ENCODE measurements at regions not wholly inside any gene's neighbourhood (a gene's known extent, or its start where the extent isn't known, plus 50 kb on each side); places are given as distances from the start of the nearest gene placed in this dataset.

DNA sequence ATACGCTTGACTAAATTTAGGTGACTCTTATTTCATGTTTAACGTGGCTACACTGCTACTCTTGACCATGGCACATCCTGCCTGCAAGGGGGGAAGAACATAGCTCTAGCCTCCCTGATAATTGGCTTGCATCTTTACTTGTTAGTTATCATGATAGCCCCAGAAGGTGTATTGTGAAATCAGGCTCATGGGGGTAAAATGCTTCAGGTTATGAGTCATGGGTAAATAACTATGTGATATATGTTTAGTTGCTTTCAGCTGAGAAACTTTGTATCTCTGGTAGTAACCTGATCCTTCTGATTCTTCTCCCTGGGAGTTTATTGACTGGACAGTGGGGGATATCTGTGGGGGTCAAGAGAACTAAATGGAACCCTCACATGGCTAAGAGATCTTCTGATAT is 660.8 kb upstream of the UBE2E2 start:
- Histone ChIP-seq H3K4me3 (no peak overlapping the region), H3K9me3 (replicated peaks) (peaks cover 6% of the 10 kb centered on the region), H3K27me3 (ENCODE audit: low read depth) (no peaks in the 10 kb centered on the region), H3K4me1 (no peaks in the 10 kb centered on the region), H3K27ac (replicated peaks) (no peak overlapping the region), H3K36me3 (no peaks in the 10 kb centered on the region)
- intact Hi-C loops (cut with micrococcal nuclease) = no loop called here
- TF ChIP-seq, protein P1, sequence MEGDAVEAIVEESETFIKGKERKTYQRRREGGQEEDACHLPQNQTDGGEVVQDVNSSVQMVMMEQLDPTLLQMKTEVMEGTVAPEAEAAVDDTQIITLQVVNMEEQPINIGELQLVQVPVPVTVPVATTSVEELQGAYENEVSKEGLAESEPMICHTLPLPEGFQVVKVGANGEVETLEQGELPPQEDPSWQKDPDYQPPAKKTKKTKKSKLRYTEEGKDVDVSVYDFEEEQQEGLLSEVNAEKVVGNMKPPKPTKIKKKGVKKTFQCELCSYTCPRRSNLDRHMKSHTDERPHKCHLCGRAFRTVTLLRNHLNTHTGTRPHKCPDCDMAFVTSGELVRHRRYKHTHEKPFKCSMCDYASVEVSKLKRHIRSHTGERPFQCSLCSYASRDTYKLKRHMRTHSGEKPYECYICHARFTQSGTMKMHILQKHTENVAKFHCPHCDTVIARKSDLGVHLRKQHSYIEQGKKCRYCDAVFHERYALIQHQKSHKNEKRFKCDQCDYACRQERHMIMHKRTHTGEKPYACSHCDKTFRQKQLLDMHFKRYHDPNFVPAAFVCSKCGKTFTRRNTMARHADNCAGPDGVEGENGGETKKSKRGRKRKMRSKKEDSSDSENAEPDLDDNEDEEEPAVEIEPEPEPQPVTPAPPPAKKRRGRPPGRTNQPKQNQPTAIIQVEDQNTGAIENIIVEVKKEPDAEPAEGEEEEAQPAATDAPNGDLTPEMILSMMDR (IDR thresholded peaks at IDR 0.05; ENCODE audit: borderline replicate concordance) = no peak
- no peak for DNase-seq

DNA sequence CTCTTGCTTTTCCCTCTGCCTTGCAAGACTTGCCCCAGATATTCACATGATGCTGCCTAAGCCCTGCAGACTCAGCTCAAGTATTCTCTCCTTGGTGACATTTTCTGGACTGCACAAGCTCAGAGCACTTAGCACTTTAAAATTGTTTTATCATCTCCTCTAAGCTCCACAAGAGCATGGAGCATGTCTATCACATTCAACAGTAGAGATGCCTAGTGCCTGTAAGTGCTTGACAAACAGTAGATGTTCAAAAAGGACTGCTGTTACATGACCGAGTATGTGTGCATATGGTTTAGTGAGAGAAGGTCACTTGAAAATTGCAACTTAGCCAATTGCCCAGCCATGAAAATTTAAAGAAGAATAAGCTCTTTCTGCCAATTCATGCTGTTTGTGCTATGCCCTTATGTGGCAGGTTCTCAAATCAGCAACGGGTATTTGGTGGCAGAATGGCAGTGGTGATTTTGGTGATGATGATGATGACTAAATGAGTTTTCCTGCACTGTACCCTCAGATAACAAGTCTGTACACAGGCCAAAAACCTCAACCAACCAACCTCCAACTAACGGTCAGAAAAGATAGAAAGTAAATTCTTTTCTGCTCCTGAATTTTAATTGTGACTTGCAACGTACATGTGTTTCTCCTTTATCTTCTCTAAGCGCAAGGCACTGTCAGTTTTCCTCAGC is 647.2 kb upstream of the UBE2E2 start:
- Histone ChIP-seq H3K4me3 (no peak overlapping the region), H3K27me3 (ENCODE audit: low read depth) (no peaks in the 10 kb centered on the region), H3K36me3 (no peaks in the 10 kb centered on the region), H3K4me1 (no peaks in the 10 kb centered on the region), H3K27ac (replicated peaks) (no peak overlapping the region), H3K9me3 (replicated peaks) (no peaks in the 10 kb centered on the region)
- no peak for DNase-seq
- TF ChIP-seq, protein P1 (IDR thresholded peaks at IDR 0.05; ENCODE audit: borderline replicate concordance) = no peak
- intact Hi-C loops (cut with micrococcal nuclease) = no loop called here

DNA sequence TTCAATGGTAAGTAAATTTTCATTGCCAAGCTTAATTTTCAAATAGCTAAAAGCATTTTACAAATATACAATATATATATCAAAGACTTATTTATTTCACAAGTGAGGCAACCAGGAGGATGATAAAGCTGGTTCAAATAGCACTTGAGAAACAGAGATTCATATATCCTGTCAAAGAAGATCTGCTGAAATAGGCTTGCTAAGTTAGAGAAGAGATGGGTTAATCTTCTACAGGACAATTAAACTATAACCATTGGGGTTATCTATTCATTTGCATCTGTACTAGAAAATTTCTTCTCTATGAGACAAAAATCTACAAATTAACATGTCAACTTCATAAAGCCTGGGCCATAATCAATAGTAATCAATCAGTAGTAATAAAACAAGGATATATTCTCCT is 637.7 kb upstream of the UBE2E2 start:
- no peaks in the 10 kb centered on the region for H3K4me1 ChIP-seq
- H3K9me3 ChIP-seq (replicated peaks) = no peaks in the 10 kb centered on the region
- H3K36me3 ChIP-seq = no peaks in the 10 kb centered on the region
- no peak overlapping the region for H3K27ac ChIP-seq (replicated peaks)
- TF ChIP-seq, protein P1 (IDR thresholded peaks at IDR 0.05; ENCODE audit: borderline replicate concordance) = no peak
- H3K27me3 ChIP-seq (ENCODE audit: low read depth) = no peaks in the 10 kb centered on the region
- no peak for DNase-seq
- intact Hi-C loops (cut with micrococcal nuclease) = loop anchor here (5.0 kb wide), 1 partner anchor 387 kb away; no protein-coding TSS in a partner anchor
- H3K4me3 ChIP-seq = no peak overlapping the region

DNA sequence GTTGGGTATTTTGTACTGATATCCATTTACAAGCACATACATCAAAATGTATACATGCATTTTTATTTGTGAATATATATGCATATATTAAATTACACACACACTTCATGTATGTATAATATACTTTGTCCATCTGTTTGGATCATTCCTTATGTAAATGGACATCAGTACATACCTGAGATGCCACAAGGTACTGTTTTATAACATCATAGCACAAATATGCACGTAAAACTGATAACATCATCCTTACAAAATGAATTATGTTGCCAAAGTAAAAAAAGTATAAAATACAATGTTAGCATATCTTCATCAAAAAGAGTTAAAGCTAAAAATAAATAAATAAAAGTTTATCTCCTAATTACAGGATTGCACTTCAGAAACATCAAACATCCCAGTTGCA is 634.8 kb upstream of the UBE2E2 start:
- intact Hi-C loops (cut with micrococcal nuclease) = loop anchor here (5.0 kb wide), 1 partner anchor 384 kb away; no protein-coding TSS in a partner anchor
- Histone ChIP-seq H3K9me3 (replicated peaks) (no peaks in the 10 kb centered on the region), H3K4me1 (no peaks in the 10 kb centered on the region), H3K27ac (replicated peaks) (no peak overlapping the region), H3K27me3 (ENCODE audit: low read depth) (no peaks in the 10 kb centered on the region), H3K36me3 (no peaks in the 10 kb centered on the region), H3K4me3 (no peak overlapping the region)
- TF ChIP-seq, protein P1 (IDR thresholded peaks at IDR 0.05; ENCODE audit: borderline replicate concordance) = no peak
- no peak for DNase-seq

DNA sequence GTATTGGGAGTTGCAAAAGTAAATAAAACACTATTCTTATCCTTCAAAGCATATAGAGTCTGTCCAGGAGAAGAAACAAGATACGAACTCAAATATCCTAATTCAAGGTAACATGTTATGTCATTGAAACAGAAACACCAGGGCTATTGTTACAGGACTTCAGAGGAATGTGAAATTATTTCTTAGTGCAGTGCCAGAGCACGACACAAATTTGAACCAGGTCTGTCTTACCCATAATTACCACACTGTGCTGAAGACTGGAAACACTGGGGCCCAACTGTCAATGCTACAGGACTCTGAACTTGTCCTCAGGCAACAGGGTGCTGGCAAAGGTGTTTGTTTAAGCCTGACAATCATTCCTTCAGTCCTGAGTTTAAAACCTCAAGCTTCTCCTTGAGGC is 633.6 kb upstream of the UBE2E2 start:
- H3K27ac ChIP-seq (replicated peaks) = no peak overlapping the region
- DNase-seq = no peak
- H3K4me3 ChIP-seq = no peak overlapping the region
- H3K27me3 ChIP-seq (ENCODE audit: low read depth) = no peaks in the 10 kb centered on the region
- intact Hi-C loops (cut with micrococcal nuclease) = loop anchor here (5.0 kb wide), 1 partner anchor 383 kb away; no protein-coding TSS in a partner anchor
- H3K4me1 ChIP-seq = no peaks in the 10 kb centered on the region
- TF ChIP-seq, protein P1 (IDR thresholded peaks at IDR 0.05; ENCODE audit: borderline replicate concordance) = no peak
- no peaks in the 10 kb centered on the region for H3K9me3 ChIP-seq (replicated peaks)
- no peaks in the 10 kb centered on the region for H3K36me3 ChIP-seq

Data from left ventricle myocardium inferior (tissue), 1 donor.